Progenitor cell of endocrine pancreas (in vitro differentiated cells): ENCODE measurements at regions not wholly inside any gene's neighbourhood (a gene's known extent, or its start where the extent isn't known, plus 50 kb on each side); places are given as distances from the start of the nearest gene placed in this dataset.

Experiments used
- DNase-seq: peaks from one replicate; pipeline ENCODE4 v3.0.0; 2021; ENCODE audit warnings: low spot score; ENCODE audit not compliant: unreplicated experiment
- H3K27ac Mint-ChIP-seq: 2 replicates; pipeline ENCODE4 v1.8.0; 2021; ENCODE audit warnings: mild to moderate bottlenecking, moderate library complexity, mixed read lengths
- H3K27me3 Mint-ChIP-seq: 2 replicates; pipeline ENCODE4 v1.8.0; 2021; ENCODE audit warnings: mixed read lengths
- H3K36me3 Mint-ChIP-seq: 2 replicates; pipeline ENCODE4 v1.8.0; 2022; ENCODE audit warnings: mixed read lengths; ENCODE audit not compliant: insufficient read depth
- H3K4me1 Mint-ChIP-seq: 2 replicates; pipeline ENCODE4 v1.8.0; 2021; ENCODE audit warnings: low read depth, mixed read lengths
- H3K4me3 Mint-ChIP-seq: 2 replicates; pipeline ENCODE4 v1.8.0; 2021; ENCODE audit warnings: low read depth, mild to moderate bottlenecking, moderate library complexity, mixed read lengths
- H3K9me3 Mint-ChIP-seq: 2 replicates; pipeline ENCODE4 v1.8.0; 2021; ENCODE audit warnings: low read depth, mixed read lengths
- TF ChIP-seq, protein P1 (sequence below): fragments of 200-600 bp; sonication (generic); IDR thresholded peaks from one replicate; pipeline ENCODE4 v1.5.0; 2021; ENCODE audit warnings: antibody characterized with exemption, mild to moderate bottlenecking; ENCODE audit not compliant: unreplicated experiment

DNA sequence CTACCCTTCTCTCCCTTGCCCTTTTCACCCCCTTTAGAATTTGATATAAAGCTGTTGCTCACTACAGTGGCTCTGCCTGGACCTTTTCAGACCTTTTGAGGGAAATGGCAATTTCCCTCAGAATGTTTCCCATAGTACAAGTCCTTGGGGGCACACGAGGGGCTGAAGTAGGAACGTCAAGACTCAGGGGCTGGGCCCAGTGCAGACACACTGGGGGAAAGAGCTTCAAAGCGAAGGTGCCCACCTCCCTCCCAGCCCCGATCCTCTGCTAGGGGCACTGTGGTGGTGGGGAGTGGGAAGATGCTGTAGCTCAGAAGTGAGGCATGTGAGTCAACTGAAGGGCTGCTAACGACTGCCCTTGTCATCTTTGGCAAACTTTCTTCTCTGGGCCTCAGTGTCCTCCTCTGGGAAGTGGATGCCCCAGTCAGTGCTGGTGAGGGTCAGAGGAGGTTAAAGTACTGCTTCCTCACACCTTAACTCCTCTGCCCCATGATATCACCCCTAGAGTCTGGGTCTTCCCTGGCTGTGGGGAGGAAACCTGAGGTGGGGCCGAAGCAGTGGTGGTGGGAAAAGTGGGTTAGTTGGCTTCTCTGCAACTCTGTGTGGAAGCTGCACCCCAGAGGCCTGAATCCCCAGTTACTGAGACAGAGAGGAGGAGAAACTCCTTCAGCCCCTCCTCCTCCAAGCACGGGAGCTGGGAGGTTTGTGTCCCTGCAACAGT lies 425.3 kb upstream of the B3GAT1 start:
- H3K36me3 Mint-ChIP-seq: no peaks in the 10 kb centered on the region
- no peak overlapping the region for H3K27ac Mint-ChIP-seq
- H3K4me1 Mint-ChIP-seq: no peaks in the 10 kb centered on the region
- DNase-seq: no peak
- H3K27me3 Mint-ChIP-seq: peaks cover 33% of the 10 kb centered on the region
- H3K9me3 Mint-ChIP-seq: no peaks in the 10 kb centered on the region
- no peak overlapping the region for H3K4me3 Mint-ChIP-seq
- TF ChIP-seq, protein P1, sequence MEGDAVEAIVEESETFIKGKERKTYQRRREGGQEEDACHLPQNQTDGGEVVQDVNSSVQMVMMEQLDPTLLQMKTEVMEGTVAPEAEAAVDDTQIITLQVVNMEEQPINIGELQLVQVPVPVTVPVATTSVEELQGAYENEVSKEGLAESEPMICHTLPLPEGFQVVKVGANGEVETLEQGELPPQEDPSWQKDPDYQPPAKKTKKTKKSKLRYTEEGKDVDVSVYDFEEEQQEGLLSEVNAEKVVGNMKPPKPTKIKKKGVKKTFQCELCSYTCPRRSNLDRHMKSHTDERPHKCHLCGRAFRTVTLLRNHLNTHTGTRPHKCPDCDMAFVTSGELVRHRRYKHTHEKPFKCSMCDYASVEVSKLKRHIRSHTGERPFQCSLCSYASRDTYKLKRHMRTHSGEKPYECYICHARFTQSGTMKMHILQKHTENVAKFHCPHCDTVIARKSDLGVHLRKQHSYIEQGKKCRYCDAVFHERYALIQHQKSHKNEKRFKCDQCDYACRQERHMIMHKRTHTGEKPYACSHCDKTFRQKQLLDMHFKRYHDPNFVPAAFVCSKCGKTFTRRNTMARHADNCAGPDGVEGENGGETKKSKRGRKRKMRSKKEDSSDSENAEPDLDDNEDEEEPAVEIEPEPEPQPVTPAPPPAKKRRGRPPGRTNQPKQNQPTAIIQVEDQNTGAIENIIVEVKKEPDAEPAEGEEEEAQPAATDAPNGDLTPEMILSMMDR: no peak

- Mint-ChIP-seq H3K4me1 (no peaks in the 10 kb centered on the region), H3K9me3 (peaks cover 5% of the 10 kb centered on the region), H3K27ac (no peak overlapping the region), H3K27me3 (peaks cover 29% of the 10 kb centered on the region), H3K4me3 (no peak overlapping the region), H3K36me3 (no peaks in the 10 kb centered on the region)
- DNase-seq: no peak
- TF ChIP-seq, protein P1: no peak
Observed at GRCh38 chr11:134836561-134836960, 424.5 kb upstream of the B3GAT1 start.

DNA sequence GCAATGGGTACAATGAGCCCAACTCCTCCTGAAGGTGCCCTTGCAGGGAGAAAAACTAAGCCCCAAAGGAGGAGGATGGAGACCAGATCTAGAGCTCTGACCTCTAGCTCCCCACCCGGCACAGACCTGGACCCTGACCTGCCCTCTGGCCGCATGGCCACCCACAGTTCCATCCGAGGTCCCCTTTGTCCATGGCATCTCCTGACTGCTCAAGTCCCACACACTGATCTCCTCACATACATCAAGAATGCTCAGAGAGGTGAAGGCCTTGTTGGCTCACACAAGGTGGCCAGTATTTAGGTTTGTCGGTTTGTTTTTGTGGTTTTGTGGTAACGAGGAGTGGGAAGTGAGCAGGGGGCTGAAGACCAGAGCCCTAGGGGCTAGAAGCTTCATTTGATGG lies 423.5 kb upstream of the B3GAT1 start:
- TF ChIP-seq, protein P1: no peak
- DNase-seq: no peak
- peaks cover 20% of the 10 kb centered on the region for H3K27me3 Mint-ChIP-seq
- no peaks in the 10 kb centered on the region for H3K36me3 Mint-ChIP-seq
- H3K27ac Mint-ChIP-seq: no peak overlapping the region
- H3K4me1 Mint-ChIP-seq: no peaks in the 10 kb centered on the region
- H3K4me3 Mint-ChIP-seq: no peak overlapping the region
- H3K9me3 Mint-ChIP-seq: peaks cover 15% of the 10 kb centered on the region

- Mint-ChIP-seq H3K9me3 (peaks cover 31% of the 10 kb centered on the region), H3K27me3 (no peaks in the 10 kb centered on the region), H3K4me1 (peaks cover 1% of the 10 kb centered on the region), H3K27ac (no peak overlapping the region), H3K36me3 (no peaks in the 10 kb centered on the region), H3K4me3 (no peak overlapping the region)
- TF ChIP-seq, protein P1: no peak
- no peak for DNase-seq
Observed at GRCh38 chr11:134830312-134830711, 418.3 kb upstream of the B3GAT1 start.

DNA sequence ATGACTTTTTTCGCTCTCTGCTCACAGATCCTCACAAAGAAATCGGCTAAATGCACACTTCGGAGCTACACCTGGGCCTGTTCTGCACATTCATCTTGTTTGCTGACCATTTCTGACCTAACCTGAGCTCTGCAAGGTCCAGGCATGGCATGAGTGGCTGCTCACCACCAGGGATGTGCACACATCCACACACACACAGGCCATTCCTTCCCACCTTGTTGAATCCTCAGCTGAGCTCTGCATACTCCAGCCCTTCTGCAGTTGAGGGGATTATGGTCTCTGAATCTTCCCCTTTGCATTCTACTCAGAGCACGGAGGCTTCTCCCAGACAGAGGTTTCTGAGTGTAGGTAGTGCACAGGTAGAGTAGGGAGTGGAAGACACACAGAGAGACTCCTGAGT lies 411.9 kb upstream of the B3GAT1 start:
- Mint-ChIP-seq H3K27me3 (peaks cover 33% of the 10 kb centered on the region), H3K27ac (no peak overlapping the region), H3K4me3 (no peak overlapping the region), H3K36me3 (no peaks in the 10 kb centered on the region), H3K4me1 (peaks cover 9% of the 10 kb centered on the region), H3K9me3 (peaks cover 7% of the 10 kb centered on the region)
- TF ChIP-seq, protein P1: no peak
- DNase-seq: no peak
